ENCODE measurements at regions not wholly inside any gene's neighbourhood (a gene's known extent, or its start where the extent isn't known, plus 50 kb on each side); places are given as distances from the start of the nearest gene placed in this dataset.
"Not testable (repeated sequence)": the region's sequence is repeated elsewhere in the genome, so short reads cannot be mapped to it uniquely, and the experiment has no call there.

- Histone ChIP-seq H3K9me3 (no peaks in the 10 kb centered on the region), H3K36me3 (no peaks in the 10 kb centered on the region), H3K4me1 (no peaks in the 10 kb centered on the region), H3K27me3 (no peaks in the 10 kb centered on the region), H3K9ac (no peak overlapping the region), H3K4me2 (no peak overlapping the region), H4K20me1 (no peaks in the 10 kb centered on the region), H3K27ac (no peak overlapping the region), H3K4me3 (no peak overlapping the region)
- TF ChIP-seq Cebpa-rat (IDR thresholded peaks at IDR 0.05) = no peak
Measured at GRCh38 chr4:100633269-100633668, 115.4 kb upstream of the EMCN start.

GRCh38 chr4:100632163-100632562 lies 114.3 kb upstream of the EMCN start:
- H3K36me3 ChIP-seq = no peaks in the 10 kb centered on the region
- no peaks in the 10 kb centered on the region for H3K4me1 ChIP-seq
- no peaks in the 10 kb centered on the region for H3K27me3 ChIP-seq
- no peak overlapping the region for H3K9ac ChIP-seq
- TF ChIP-seq Cebpa-rat (IDR thresholded peaks at IDR 0.05) = no peak
- no peaks in the 10 kb centered on the region for H4K20me1 ChIP-seq
- H3K9me3 ChIP-seq = no peaks in the 10 kb centered on the region
- H3K4me2 ChIP-seq = no peak overlapping the region
- no peak overlapping the region for H3K4me3 ChIP-seq
- no peak overlapping the region for H3K27ac ChIP-seq

GRCh38 chr4:100631281-100631968 lies 113.6 kb upstream of the EMCN start:
- H3K9me3 ChIP-seq = peaks cover 4% of the 10 kb centered on the region; the same call in 1 of the 2 replicates
- H4K20me1 ChIP-seq = no peaks in the 10 kb centered on the region
- no peak overlapping the region for H3K4me2 ChIP-seq
- H3K27ac ChIP-seq = no peak overlapping the region
- H3K4me3 ChIP-seq = no peak overlapping the region
- no peak overlapping the region for H3K9ac ChIP-seq
- no peaks in the 10 kb centered on the region for H3K27me3 ChIP-seq
- no peaks in the 10 kb centered on the region for H3K36me3 ChIP-seq
- TF ChIP-seq Cebpa-rat (IDR thresholded peaks at IDR 0.05) = no peak
- no peaks in the 10 kb centered on the region for H3K4me1 ChIP-seq

GRCh38 chr4:100630341-100630740 lies 112.5 kb upstream of the EMCN start:
- Histone ChIP-seq H3K9ac (no peak overlapping the region), H3K27ac (no peak overlapping the region)

GRCh38 chr4:100609810-100610209 lies 92.0 kb upstream of the EMCN start:
- no peak overlapping the region for H3K27ac ChIP-seq
- H4K20me1 ChIP-seq = no peaks in the 10 kb centered on the region
- H3K4me2 ChIP-seq = no peak overlapping the region
- no peaks in the 10 kb centered on the region for H3K27me3 ChIP-seq
- no peak for TF ChIP-seq Cebpa-rat (IDR thresholded peaks at IDR 0.05)
- no peaks in the 10 kb centered on the region for H3K36me3 ChIP-seq
- H3K9ac ChIP-seq = no peak overlapping the region
- H3K9me3 ChIP-seq = no peaks in the 10 kb centered on the region
- no peak overlapping the region for H3K4me3 ChIP-seq
- H3K4me1 ChIP-seq = no peaks in the 10 kb centered on the region

More at GRCh38 chr4:100630341-100630740, 112.5 kb upstream of the EMCN start:
- Histone ChIP-seq H4K20me1 (no peaks in the 10 kb centered on the region), H3K9me3 (peaks cover 11% of the 10 kb centered on the region), H3K27me3 (no peaks in the 10 kb centered on the region), H3K36me3 (no peaks in the 10 kb centered on the region), H3K4me2 (no peak overlapping the region), H3K4me3 (no peak overlapping the region), H3K4me1 (no peaks in the 10 kb centered on the region)
- no peak for TF ChIP-seq Cebpa-rat (IDR thresholded peaks at IDR 0.05)

- not testable (repeated sequence) for H3K4me3 ChIP-seq, H3K4me1 ChIP-seq, H3K9me3 ChIP-seq, H4K20me1 ChIP-seq, H3K36me3 ChIP-seq, H3K9ac ChIP-seq, H3K27ac ChIP-seq, H3K27me3 ChIP-seq, H3K4me2 ChIP-seq
Measured at GRCh38 chr4:100608651-100609050, 90.8 kb upstream of the EMCN start.

GRCh38 chr4:100605144-100605543 lies 87.3 kb upstream of the EMCN start:
- H3K9me3 ChIP-seq = no peaks in the 10 kb centered on the region
- no peak overlapping the region for H3K4me3 ChIP-seq
- no peak for TF ChIP-seq Cebpa-rat (IDR thresholded peaks at IDR 0.05)

GRCh38 chr4:100593935-100594334 lies 76.1 kb upstream of the EMCN start:
- no peak overlapping the region for H3K4me3 ChIP-seq
- H3K4me1 ChIP-seq = no peaks in the 10 kb centered on the region
- H3K27ac ChIP-seq = no peak overlapping the region
- no peaks in the 10 kb centered on the region for H3K36me3 ChIP-seq
- no peak overlapping the region for H3K9ac ChIP-seq
- no peaks in the 10 kb centered on the region for H3K27me3 ChIP-seq
- no peaks in the 10 kb centered on the region for H3K9me3 ChIP-seq
- TF ChIP-seq Cebpa-rat (IDR thresholded peaks at IDR 0.05) = no peak
- H4K20me1 ChIP-seq = no peaks in the 10 kb centered on the region
- no peak overlapping the region for H3K4me2 ChIP-seq

More at GRCh38 chr4:100605144-100605543, 87.3 kb upstream of the EMCN start:
- H3K36me3 ChIP-seq = no peaks in the 10 kb centered on the region
- no peaks in the 10 kb centered on the region for H4K20me1 ChIP-seq
- no peaks in the 10 kb centered on the region for H3K4me1 ChIP-seq
- no peak overlapping the region for H3K4me2 ChIP-seq
- no peak overlapping the region for H3K9ac ChIP-seq
- H3K27ac ChIP-seq = no peak overlapping the region
- no peaks in the 10 kb centered on the region for H3K27me3 ChIP-seq

GRCh38 chr4:100591161-100591876 lies 73.5 kb upstream of the EMCN start:
- Histone ChIP-seq H3K4me3 (no peak overlapping the region), H3K9ac (no peak overlapping the region), H3K27me3 (no peaks in the 10 kb centered on the region), H3K36me3 (no peaks in the 10 kb centered on the region), H3K9me3 (no peaks in the 10 kb centered on the region), H3K27ac (no peak overlapping the region), H4K20me1 (no peaks in the 10 kb centered on the region), H3K4me2 (no peak overlapping the region), H3K4me1 (no peaks in the 10 kb centered on the region)
- no peak for TF ChIP-seq Cebpa-rat (IDR thresholded peaks at IDR 0.05)

GRCh38 chr4:100590325-100590724 lies 72.5 kb upstream of the EMCN start:
- Histone ChIP-seq H3K4me3 (no peak overlapping the region), H3K27me3 (no peaks in the 10 kb centered on the region), H3K4me2 (no peak overlapping the region), H3K36me3 (no peaks in the 10 kb centered on the region), H3K9ac (no peak overlapping the region), H3K4me1 (no peaks in the 10 kb centered on the region), H3K9me3 (no peaks in the 10 kb centered on the region), H4K20me1 (no peaks in the 10 kb centered on the region), H3K27ac (no peak overlapping the region)
- no peak for TF ChIP-seq Cebpa-rat (IDR thresholded peaks at IDR 0.05)

Measured in BLaER1 (cell line).